SIG-M5 treated with dmso at 0.1 percent for 504 hours (cell line): ENCODE measurements at regions not wholly inside any gene's neighbourhood (a gene's known extent, or its start where the extent isn't known, plus 50 kb on each side); places are given as distances from the start of the nearest gene placed in this dataset.

Experiments used
- DNase-seq: peaks from one replicate; lab custom pipeline; 2025; ENCODE audit not compliant: unreplicated experiment; lab: John Stamatoyannopoulos, UW

DNA sequence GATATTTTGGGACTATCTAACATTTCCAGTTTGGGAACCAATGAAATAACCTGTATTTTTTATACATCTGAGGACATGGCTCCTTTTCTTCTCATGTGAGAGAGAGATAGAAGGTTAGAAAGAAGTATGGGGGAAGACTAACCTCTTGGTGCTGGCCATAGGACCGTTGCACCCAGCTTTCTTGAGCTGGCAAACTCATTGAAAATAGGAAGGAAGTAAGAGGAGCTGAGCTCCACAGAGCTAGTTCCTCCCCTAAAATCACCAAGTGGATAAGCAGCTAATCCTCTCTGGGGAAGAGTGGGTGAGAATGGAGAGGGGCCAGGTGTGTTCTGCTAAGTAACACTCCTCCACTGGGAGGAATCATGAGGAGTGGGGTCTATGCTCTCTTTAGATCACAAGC lies 387.4 kb upstream of the CADM1 start:
- DNase-seq = no peak

GRCh38 chr11:115890500-115890899 lies 386.3 kb upstream of the CADM1 start:
- DNase-seq = no peak

GRCh38 chr11:115889712-115890111 lies 385.5 kb upstream of the CADM1 start:
- no peak for DNase-seq

DNA sequence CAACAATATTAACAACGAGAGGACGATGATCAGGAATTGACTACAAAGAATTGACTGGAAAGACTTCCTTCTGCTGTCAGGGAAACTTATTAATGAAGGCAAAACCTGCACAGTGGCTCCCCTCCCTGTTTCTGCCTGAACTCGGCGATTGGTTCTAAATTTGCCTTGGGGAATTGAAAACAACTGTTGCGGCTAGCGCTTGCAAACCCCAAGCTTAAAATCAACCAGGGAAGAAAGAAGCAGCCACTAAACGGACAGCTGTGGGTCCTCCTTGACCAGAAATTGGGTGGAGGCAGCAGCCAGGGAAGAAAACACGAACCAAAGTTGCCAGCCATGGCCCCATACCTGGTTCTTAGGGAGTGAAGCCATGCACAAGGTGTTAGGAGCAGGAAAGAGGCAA lies 383.5 kb upstream of the CADM1 start:
- no peak for DNase-seq

DNA sequence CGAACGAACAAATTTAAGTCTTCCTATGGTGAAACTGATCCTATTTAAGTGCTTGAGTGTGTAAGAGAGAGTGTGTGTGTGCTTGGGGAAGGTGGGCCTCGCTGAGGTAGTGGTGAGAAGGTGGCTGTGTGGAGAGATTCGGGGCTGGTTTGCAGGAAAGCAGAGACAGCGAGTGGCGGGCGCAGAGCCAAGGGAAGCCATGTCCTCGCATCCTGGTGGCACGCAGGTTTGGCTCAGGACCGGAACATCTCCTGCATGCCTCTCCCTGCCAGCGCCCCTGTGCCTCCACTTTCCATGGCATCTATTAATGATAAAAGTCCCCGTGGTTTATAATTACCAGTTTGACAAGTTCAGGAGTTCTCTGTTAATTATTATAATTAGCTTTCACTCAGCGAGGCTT lies 383.1 kb upstream of the CADM1 start:
- no peak for DNase-seq

DNA sequence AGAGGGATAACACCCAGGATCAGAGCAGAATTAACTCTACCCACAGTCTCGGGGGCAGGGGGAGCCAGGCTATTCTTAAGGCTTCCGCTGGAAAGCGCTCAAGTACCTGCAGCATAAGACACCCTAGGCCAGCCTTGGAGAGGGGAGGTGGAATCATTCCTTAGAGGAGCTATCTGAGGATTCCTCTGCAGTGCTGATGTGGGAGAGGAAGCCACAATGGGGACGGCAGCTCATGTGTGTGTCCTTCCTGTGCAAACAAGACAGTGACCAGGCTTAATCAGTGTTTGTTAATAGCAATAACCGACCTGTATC lies 382.2 kb upstream of the CADM1 start:
- DNase-seq = no peak

DNA sequence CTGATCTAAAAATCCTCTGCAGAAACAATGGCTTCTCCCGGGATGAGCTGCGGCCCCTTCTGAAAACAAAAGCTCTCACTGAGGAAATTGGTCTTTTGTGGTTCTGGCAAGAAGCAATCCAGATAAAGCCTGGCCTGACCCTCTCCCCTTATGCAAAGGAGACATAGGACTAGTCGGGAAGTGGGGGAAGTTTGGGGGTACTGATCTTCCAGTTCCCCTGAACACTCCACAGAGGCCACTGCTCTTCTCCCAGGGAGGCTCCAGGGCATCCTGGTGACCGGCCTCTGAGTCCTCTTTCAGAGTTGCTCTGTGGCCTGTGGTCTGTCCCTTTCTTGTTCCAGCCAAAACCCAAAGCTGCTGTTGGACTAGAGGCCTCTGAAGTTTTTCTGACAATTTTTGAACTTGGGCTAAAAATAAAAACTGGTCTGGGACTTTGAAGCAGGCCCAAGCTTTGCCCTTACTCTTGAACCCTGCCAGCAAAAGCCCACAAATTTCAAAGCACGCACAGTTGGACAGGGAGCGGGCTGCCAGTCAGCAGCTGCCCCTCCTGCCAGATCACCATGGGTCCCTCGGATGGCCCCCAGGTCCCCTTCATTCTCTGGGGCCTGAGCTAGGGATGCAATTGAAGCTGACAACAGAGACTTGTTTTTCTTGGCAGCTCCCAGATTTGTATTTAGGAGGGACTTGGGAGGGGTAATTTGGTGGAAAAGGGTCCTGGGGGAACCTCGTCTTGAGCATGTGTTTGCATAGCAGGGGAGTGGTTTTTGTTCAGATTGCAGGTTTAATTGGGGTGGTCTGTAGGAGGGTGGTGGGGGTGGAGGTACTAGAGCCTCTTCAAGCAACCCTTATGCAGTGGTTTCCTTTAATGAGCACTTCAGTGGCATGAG lies 381.6 kb upstream of the CADM1 start:
- no peak for DNase-seq

GRCh38 chr11:115884800-115885534 lies 380.8 kb upstream of the CADM1 start:
- no peak for DNase-seq

GRCh38 chr11:115874843-115875242 lies 370.6 kb upstream of the CADM1 start:
- DNase-seq = no peak

DNA sequence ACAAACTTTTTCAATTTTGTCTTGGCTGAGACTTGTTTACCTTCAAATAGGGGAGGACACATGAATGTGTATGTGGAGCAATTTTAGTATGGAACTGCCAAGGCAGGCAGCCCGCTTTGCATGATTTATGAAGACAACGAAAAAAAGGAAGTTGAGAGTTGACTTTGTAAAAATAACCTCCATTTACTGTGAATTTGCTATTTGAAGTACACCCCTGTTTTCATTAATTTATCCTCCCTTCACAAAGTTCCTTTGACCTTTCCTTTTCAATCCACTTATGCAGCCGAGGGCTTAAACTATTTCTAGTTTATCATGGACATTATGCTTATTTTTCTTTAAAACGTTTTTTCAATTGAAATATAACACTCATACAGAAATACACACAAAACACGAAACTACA lies 369.6 kb upstream of the CADM1 start:
- DNase-seq = no peak

GRCh38 chr11:115872416-115872815 lies 368.2 kb upstream of the CADM1 start:
- DNase-seq = peak; percentile 7

GRCh38 chr11:115871161-115871760 lies 367.0 kb upstream of the CADM1 start:
- no peak for DNase-seq

DNA sequence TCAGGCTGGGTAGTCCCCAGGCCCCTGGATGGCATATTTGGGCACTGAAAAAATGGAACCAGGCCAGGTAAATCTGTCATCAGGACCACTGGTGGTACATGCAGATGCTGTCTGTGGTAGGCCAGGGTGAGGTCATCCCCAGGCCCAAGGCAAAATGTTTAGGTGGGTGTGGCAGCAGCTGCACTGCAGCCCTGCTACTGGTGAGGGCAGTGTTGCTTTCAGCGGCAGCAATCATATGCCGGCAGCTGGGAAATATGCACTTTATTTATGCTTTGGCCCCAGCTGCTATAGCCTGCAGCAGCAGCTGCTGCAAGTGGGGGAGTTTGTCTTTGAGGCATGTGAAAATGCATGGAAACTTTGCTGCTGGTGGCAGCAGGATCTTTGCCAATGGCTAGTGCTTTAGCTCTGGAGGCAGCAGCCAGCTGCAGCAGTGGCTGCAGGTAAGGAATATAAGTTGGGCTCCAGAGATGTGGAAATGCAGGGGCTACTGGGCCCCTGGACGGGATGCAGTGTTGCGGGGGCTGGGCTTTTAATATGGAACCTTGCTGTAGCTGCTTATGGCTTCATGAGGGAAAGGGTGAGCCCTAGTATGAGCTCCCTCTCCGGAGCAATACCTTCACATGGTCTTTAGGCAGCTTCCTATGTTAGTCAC lies 365.7 kb upstream of the CADM1 start:
- peak; percentile 4 for DNase-seq

DNA sequence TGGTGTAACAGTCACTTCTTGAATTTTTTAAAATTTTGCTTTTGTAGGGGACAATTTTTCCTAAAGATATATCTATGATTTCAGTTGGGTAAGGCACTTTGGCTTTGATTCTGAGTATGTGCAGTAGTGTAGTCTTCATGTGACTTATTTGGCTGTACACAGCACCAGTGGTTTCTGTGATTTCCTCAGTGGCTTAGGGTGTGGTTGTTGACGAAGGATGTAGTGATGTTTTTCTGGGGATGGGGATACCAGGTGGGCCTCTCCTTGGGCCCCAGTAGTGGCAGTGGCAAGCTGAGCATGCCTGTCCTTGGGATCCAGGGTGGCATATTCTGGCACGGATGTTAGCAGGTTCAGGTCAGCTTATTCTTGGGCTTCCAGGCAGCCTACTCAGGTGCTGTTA lies 364.9 kb upstream of the CADM1 start:
- DNase-seq = no peak

DNA sequence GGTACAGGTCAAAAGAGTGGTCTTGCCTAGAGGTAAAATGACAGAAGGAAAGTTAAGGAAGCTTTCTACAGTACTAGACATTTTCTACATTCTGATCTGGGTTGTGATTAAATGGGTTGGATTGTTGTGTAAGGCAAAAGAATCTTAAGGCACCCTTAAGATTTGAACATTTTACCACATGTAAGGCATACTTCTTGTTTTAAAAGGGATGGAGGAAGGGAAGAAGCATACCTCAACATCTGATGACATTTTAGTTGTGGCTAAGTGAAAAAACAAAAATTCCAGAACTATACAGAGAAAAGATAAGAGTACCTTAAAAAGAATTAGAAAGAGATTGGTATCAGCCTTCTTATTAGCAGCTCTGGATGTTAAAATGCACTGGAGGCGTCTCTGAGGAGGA lies 356.0 kb upstream of the CADM1 start:
- no peak for DNase-seq

DNA sequence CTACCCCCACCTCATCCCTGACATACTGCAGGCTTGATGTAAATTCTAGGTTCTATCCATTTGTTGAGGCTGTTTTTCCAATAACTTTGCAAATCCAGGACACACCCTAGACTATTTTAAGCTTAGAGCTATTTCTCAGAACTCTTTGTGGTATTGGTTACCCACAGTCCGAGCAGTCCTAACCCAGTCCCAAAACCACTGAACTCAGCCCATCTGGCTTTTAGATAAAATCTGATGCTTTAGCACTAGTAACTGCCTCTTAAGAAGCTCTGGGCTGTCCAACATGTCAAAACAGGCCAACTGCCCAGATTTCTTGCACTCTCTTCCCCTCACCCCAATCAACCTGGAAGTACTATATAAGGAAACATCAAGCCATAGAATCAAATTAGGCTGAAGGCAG lies 344.4 kb upstream of the CADM1 start:
- DNase-seq = no peak

GRCh38 chr11:115848080-115848479 lies 343.9 kb upstream of the CADM1 start:
- DNase-seq = no peak

DNA sequence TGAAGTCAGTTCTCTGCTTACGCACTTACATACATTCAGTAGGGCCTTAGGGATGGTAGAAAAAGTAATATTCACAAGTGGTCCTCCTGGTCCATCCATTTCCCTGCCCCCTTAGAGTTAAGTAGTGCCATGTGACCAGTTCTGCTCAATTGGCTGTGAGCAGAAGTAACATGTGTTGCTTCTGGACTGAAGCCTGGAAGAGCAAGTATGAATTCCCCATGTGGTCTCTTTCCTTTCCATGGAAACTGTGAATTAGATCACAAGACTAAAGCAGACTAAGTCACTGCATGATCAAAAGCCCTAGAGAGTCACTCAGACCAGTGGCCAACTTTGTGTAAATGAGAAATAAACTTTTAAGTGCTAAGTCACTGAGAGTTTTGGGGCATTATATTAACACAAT lies 341.7 kb upstream of the CADM1 start:
- no peak for DNase-seq

GRCh38 chr11:115843685-115844084 lies 339.5 kb upstream of the CADM1 start:
- no peak for DNase-seq

DNA sequence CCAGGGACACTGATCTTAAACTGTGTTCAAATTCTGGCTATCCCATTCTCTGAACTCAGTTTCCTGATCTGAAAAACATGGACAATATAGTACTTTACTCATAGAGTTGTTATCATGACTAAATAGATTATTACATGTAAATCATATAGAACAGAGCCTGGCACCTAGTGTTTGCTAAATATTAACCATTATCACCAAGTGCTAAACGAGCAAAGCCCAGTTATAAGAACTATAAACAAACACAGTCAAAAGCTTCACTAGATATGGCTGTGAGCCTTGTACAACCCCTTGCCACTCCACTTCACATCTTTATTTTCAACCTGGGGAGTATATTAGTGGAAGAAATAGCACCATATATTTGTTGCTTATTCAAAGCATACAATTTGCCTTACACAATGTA lies 338.9 kb upstream of the CADM1 start:
- DNase-seq = no peak

DNA sequence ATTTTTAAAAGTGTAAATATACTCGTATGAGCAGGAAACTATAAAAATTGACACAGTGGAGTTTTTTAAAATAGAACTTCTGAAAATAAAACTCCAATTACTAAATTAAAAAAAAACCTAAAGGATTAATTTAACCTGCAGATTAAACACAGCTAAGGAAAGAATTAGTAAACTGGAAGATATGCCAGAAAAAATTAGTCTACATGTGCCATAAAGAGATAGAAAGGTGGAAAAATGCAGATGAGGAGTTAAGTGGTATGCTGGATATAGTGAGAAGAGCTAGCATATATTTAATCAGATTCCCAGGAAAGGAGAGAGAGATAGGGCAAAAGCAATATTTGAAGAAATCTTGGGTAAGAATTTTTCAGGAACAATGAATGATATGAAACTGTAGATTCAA lies 315.8 kb upstream of the CADM1 start:
- no peak for DNase-seq

- DNase-seq = no peak
These were observed 314.8 kb upstream of the CADM1 start for GRCh38 chr11:115819014-115819413.
